B cell (primary cell): ENCODE measurements at regions not wholly inside any gene's neighbourhood (a gene's known extent, or its start where the extent isn't known, plus 50 kb on each side); places are given as distances from the start of the nearest gene placed in this dataset.

ENCODE experiments used
- CTCF ChIP-seq: fragments of 200-600 bp; IDR thresholded peaks from one replicate; pipeline ENCODE4 v1.8.0; 2022; ENCODE audit warnings: antibody characterized with exemption, mild to moderate bottlenecking
- EZH2 ChIP-seq: IDR thresholded peaks from 2 replicates; pipeline ENCODE4 v1.6.1; 2012; ENCODE audit warnings: borderline replicate concordance, low read depth, mild to moderate bottlenecking, moderate library complexity, low read length; ENCODE audit not compliant: insufficient read depth, poor library complexity, severe bottlenecking

DNA sequence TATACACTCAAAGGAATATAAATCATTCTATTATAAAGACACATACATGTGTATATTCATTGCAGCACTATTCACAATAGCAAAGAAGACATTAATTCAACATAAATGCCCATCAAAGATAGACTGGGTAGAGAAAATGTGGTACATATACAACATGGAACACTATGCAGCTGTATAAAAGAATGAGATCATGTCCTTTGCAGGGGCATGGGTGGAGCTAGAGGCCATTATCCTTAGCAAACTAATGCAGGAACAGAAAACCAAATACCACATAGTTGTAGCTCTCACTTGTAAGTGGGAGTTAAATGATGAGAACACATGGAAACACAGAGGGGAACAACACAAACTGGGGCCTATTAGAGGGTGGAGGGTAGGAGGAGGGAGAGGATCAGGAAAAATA is 121.0 kb upstream of the LOC128125822 start:
- TF ChIP-seq CTCF = no peak
- no peak for TF ChIP-seq EZH2
